ENCODE measurements at regions not wholly inside any gene's neighbourhood (a gene's known extent, or its start where the extent isn't known, plus 50 kb on each side); places are given as distances from the start of the nearest gene placed in this dataset.
A peak's percentile ranks its signal among the peaks of the same experiment; 100 is the strongest.

DNA sequence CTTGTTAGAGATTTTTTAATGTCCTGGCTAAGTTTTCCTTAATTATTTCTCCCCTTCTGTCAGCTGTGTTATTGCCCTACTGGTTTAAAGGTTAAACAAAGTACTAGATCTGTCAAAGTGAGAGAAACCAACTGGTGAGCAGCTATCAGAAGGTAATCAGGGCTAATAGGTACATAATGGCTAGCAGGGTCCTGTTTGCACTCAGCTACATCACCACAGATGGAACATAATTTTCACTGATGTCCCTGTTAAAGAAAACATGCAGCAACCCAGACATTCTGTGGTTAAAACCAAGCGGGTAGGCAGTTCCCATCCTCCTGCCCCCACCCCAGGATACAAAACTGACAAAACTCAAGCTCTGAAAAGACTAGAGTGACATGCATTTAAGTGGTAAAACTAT lies 473.9 kb downstream of the NR2F1-AS1 start:
- DNase-seq (ENCODE audit: low spot score), result no peak

DNA sequence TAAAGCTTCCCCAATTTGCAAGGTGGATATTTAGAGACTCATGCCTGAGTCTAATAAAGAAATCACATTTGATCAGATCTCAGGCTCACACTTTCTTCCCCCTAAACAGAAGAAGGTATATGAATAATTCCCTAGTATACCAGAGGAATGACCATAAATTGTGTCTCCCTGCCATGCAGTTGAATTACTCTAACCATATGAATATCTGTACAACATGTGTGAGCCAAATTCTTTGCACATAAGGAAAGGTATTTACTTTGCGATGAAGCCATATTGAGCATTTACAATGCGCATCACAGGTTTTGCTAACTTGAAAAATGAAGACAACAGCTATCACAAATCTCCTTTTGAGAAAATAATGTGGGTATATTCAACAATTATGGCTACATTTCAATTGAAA lies 479.4 kb downstream of the NR2F1-AS1 start:
- DNase-seq (ENCODE audit: low spot score), result no peak

DNA sequence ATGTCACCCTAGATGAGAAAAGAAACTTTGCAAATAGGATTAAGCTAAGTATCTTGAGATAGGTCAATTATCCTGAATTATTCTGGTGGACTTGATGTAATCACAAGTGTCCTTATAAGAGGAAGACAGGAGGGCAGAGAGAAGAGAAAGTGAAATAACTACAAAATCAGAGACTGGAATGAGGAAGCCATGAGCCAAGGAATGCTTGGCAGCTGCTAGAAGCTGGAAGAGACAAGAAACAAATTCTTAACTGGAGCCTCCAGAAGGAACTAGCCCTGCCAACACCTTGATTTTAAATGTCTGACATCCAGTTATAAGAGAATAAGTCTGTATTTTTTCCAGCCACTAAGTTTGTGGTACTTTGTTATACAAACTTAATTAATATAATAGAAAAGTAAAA lies 480.0 kb downstream of the NR2F1-AS1 start:
- no peak for DNase-seq (ENCODE audit: low spot score)

DNA sequence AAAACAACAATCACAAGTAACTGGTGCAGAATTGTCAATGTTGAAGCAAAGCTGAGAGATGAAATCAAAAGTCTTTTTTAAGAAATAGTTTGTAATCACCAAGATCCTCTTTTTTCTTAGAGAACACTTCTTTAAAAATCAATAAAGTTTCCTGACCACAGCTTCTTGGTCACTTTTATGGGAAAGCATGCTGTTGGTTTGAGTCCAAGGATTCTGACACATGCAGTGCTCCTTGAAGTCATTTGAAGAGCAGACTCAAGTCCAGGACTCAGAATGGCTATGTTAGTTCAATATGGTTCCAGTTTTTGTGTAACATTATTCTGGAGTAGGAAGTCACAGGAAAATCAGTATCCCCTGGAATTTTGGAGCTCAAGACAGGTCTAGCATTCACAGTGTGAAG lies 480.6 kb downstream of the NR2F1-AS1 start:
- no peak for DNase-seq (ENCODE audit: low spot score)

DNA sequence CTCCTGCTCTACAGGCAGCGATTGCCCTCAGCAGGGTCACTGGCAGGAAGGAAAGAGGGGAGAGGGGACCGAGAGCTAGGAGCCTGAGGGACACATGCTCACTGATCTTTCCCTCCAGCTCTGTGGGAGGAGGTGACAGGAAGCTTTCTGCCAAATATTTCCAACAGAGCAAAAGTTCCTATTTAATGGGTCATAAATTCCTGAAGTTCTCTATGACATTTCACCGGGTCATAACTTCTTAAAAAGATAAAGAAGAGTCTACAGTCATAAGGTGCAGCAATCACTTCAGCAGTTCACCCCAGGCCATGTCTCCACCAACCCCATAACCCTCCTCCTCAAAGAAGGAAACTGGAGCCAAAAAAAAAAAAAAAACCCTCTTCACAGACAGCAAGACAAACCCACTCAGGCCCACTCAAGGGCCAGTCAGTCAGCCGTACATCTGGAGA lies 481.1 kb downstream of the NR2F1-AS1 start:
- no peak for DNase-seq (ENCODE audit: low spot score)

DNA sequence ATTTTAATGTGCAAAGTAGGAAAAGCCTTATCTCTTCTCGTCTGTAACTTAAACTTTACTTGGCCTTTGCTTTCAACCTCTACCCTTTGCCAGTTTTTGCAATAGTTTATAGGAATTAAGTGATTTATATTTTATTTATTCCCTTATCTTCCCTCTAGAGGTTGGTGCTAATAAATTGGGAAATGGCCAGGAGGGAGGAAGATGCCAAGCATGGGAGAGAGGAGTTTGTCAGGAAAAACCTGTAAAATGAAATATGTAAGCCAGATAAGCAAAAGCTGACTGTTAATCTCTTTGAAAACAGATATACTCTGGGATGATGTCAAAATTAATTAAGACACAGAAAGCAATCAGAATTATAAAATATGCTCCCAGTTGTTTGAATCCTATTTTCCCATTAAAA lies 484.5 kb downstream of the NR2F1-AS1 start:
- no peak for DNase-seq (ENCODE audit: low spot score)

DNA sequence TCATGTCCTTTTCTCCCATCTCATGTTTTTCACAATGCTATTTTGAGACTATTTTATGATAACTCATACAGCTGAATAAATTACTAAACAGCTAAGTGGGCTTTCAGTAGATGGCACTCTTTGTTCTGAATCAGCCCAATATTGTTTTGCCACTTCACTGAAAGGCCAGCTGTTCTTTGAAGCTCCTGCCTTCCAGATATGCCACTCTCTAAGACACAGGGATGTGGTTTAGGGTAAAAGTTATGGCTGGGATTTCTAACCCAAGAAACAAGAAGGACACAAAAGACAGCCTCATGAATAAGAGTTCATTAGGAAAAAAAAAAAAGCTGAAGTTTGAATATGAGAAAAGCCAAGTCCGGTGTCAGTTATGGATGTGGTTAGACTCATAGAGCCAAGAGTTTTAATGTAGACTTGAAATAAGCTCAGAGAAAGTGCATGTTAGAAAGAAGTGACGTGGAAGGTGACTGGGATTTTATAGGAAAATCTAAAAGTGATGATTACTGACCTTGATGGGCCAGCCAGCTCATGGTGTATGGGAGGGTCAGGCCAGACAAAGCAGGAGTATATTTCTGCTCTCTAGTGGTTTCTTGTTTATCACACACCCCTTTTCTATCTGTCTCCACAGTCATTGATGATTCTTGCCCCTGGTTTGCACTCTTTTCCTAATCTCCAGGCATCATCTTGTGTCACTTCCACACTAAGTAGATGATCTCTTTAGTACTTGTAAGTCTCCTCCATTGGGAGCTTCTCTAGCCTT lies 488.5 kb downstream of the NR2F1-AS1 start:
- no peak for DNase-seq (ENCODE audit: low spot score)

DNA sequence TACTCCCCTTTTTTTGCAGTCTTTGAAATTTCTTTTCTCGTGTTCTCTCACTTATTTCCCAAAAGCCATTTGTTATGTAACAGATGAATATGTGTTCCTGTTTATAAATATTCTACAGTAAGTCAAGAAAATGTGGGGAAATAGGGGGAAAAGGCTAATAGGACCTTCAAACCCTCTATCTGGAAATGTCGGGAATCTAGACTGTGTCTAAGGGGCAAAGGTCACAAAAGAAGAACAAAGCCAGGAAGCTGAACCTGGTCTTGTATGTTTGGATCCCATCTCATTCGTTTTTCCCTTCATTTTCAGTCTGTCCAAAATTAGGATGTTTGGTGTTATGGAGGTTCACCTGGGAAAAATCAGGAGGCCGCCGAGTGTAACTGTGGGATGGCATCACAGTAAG lies 490.3 kb downstream of the NR2F1-AS1 start:
- no peak for DNase-seq (ENCODE audit: low spot score)

DNA sequence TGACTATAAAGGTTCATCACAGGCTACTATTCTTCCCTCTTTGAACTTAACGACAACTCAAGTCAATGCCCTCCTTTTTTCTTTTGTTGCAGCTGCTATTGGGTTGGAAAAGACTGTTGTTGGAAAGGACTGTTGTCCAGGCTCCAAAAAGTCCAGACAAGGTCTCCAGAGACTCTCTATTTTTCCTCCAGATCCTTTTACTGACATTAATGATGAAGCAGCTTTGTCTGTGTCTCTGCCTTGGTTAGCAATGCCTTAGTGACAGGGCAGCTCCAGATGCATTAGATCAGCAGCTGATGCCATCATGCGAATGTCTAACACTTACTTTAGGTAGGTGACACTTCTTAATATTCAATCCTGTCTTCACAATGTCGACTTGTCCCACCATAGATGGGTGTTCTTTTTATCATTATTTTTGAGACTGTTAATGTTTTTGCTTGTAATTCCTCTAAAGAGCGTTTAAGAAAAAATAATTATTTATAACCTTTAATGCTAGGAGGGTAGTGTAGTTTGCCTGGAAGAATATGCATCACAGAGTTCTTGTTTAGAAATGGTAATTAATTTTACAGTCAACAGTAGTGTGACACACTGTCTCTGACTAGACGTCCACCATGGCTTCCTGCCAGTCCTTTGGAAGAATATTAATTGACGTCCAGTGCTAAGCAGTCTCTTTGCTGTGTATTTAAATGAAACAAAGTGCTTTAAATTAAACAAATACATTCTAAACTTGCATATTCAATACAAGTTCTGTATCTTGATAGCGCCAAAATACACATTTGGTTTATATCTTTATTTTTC lies 492.2 kb downstream of the NR2F1-AS1 start:
- no peak for DNase-seq (ENCODE audit: low spot score)

DNA sequence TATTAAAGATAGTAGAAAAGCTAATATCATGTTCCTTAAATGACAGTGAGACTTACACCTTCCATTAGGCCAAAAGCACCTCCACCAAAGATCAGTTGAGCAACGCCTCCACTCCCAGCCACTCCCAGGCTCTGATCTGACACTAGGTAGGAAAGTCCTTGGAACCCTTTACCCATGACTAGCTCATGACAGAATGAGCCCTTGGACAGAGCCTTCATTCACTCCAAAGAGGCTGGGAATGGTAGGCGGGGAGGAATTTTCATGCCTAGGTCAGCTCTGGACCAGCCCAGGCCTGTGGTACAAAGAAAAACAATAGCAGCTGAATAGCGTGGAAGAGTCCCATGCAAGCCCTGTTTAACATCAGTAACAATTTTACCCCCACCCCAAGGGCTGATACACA lies 493.7 kb downstream of the NR2F1-AS1 start:
- no peak for DNase-seq (ENCODE audit: low spot score)

DNA sequence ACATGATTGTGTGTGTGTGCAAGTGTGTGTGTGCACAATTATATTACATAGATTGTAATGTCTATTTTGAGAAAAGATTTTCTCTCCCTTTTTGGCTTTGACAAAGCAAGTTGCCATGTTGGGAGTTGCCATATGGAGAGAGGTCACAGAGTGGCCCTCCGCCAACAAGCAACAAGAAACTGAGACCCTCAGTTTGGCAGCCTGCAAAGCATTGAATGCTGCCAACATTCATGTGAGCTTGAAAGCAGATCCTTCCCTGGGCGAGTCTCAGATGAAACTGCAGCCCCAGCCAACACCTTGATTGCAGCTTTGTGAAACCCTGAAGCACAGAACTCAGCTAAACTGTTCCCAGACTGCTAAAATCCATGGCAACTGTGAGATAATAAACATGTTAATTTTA lies 498.0 kb downstream of the NR2F1-AS1 start:
- no peak for DNase-seq (ENCODE audit: low spot score)

DNA sequence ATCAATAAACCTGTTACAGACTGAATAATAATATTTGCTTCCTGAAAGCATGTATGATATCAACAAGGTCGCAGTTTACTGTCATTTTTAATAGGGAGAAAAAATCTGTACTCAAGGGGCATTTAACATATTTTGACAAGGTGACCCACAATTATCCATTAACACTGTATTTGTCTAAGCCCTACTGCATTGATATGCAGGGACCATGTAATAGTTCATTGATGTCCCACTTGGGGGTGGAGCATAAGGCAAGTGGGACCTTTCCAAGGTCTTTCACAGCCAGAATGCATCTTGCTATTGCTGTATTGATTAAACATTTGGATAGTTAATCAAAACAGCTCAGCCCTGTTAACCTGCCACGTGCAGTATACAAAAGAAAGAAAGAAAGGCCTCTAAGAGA lies 502.0 kb downstream of the NR2F1-AS1 start:
- no peak for DNase-seq (ENCODE audit: low spot score)

DNA sequence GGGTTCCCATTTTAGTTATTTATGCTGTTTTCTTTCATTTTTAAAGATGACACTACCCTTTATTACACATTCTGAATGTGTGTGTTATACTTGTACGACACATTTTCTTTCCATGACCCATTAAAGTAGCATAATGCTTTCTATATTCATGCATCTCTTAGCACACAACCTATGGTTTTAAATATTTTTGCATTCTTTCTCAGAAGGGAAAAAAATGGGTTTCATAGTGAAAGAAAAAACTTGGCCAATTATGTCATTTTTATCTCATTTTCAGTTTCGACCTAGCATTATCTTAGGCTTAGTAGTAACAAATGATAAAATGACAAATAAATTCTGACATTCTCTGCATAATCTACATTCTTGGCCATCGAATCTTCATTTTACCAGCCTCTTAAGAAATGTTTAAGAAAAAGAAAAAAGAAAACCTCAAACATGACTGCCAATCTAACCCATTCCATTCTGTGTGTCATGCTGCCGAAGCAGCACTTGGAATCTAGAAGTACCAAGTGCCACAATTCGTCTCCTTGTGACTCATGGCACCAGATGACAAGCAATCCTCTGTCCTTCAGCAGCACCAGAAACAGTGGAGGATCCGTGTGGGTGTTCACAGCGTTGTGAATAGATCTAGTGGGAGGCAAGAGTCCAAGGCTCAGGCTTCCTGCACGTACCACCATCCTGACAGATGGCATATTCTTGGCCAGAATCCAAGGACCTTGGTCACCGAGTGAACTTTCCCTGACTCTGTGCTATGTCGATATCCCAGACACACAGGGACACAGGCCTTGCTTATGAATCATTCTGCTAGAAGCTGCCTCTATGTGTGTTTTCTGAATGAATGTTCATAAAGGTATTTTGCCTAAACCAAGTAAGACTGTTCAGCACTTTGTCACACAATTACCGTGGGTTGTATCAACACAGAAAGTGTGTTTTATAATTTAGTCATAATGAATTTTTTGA lies 502.7 kb downstream of the NR2F1-AS1 start:
- DNase-seq (ENCODE audit: low spot score), result no peak

DNA sequence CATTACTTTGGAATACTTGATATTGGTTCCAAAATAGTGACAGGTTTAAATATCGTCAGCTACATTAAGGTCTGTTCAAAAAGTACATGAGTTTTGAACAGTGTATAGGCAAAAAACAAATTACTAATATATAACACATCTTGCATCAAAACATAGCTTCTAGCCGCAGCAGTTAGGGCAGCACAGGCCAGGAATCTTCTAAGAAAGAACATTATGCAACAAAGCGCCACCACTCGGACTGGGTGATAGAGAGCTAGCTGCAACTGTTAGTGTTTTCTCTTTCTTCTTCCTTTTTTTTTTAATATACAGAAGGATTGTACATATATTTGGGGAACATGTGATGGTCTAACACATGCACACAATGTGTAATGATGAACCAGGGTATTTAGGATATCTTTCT lies 504.5 kb downstream of the NR2F1-AS1 start:
- no peak for DNase-seq (ENCODE audit: low spot score)

DNA sequence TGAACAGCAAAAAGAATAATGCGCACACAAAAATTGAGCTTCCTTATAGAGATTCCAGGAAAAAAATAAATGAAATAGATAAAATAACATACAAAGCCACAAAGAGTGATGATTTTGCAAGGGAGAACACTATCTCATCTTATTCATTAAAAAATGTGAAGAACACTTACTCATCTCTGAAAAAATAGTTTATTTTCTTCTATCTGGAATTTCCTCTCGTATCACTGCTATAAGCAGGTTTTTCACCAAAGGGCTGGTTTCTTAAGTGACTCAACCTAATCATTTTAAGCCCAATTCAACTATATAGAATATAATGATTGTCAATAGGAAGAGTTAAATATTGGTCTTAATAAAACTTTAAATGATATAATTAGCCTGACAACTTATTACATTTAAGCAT lies 504.9 kb downstream of the NR2F1-AS1 start:
- DNase-seq (ENCODE audit: low spot score), result no peak

DNA sequence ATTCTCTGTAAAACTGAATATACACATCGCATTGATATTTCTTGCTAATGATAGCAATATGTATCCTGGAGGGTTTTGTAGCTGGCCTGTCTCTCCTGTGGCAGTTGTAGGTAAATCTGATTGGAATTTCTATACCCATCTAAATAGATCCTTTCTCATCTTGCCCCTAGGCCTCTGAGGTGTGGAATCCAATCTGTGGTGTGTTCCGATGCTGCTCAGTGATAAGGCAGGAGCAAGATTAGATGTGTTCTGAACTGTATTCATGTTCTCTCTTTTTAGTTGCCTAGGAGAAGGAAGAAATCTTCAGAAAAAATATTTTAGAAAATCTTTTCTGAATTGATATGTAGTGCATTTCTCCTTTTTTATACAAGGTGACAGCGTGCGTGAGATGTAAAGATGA lies 507.5 kb downstream of the NR2F1-AS1 start:
- no peak for DNase-seq (ENCODE audit: low spot score)

DNA sequence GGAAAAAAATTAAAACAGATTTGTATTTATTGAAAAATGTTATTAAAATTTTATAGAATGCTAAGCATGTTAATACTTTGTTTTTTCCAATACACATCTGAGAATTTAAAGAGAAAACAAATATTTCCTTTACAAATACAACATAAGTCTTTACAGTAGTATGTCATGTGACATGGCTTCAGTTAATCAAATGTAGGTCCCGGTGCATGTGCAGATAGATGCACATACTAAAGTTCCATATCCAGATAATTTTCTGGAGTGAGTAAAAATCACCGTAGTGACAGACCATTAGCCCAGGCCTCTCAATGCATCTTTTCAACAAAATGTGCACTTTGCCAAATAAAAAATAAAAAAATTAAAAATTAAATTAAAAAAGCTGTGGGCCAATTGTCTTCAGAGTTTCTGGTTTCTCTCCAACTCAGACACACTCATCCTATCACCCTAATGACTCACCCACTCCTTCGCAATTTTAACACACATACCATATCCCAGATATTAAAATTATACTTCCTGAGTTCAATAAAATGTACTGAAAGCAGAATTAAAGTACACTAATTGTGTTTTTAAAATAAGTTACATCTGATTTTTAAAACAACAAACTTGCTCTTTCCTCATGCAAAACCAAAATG lies 508.1 kb downstream of the NR2F1-AS1 start:
- DNase-seq (ENCODE audit: low spot score), result no peak

DNA sequence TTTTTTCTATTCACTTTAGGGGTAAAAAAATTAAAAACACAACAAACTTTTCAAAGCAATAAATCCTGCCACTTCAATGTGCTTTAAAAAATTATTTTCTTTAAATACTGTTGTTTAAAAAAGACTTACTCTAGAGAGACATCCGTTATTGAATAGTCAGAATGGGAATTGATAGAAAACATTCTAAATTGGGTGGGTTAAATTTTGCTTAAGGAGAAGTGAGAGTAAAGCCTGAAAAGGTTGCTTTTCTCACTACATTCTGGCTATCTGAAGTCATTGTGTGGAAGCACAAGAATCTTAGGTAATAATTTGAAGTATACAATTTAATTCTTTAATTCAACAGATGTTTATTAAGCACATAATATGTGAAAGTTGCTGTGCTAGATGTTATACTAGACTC lies 509.3 kb downstream of the NR2F1-AS1 start:
- DNase-seq (ENCODE audit: low spot score), result no peak

DNA sequence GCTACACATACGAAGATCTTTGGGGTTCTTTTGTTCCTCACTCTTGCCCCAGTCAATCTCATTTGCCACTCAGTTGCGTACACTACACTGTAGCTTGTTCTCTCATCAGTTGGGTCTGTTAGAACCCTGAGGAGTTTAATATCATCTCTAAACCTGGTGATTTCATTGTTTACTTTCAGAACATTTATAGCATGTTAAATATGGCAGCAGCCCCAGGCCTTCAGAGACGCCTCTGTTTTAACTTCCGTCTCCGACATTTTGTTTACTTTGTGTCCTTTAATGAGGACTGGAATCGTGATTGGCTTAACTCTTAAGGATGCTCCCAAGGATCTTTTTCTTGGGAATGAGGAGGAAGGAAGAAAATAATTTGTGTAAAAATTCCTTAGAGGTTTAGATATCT lies 510.1 kb downstream of the NR2F1-AS1 start:
- DNase-seq (ENCODE audit: low spot score), result no peak

DNA sequence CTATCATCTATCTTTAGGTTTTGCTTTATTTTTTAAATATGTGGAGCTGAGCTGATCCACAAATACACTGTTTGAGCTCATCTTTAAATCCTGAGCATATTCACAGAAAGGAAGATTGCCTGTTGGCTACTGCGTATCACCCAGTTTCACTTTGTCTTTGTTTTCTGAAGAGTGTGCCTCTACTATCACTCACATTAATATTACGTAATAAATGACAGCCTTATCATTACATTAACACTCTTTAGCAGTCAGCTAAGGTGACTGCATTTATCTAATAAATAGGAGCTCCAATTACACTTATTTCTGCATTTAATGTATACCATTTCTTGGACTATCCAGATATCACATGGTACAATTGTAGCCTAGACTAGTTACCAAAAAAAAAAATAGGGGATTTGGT lies 511.7 kb downstream of the NR2F1-AS1 start:
- DNase-seq (ENCODE audit: low spot score), result no peak

DNA sequence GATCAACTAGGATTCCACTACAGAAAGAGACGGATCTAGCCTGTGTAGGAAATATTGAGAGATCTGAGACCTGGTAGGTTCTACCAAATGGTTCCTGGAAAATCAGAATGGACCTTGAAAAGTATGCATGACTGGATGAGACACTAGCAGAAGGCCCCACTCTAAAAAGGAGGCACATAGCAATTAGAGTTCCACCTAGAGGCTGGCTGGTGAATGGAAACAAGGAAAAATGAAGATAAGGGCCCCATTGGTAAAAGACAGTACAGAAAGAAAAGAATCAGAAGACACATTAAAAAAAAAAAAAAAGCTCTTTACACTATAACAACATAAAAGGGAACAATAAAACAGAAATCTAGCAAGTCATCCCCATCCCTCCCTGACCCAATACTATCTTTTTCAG lies 518.5 kb downstream of the NR2F1-AS1 start:
- DNase-seq (ENCODE audit: low spot score), result peak; percentile 49

DNA sequence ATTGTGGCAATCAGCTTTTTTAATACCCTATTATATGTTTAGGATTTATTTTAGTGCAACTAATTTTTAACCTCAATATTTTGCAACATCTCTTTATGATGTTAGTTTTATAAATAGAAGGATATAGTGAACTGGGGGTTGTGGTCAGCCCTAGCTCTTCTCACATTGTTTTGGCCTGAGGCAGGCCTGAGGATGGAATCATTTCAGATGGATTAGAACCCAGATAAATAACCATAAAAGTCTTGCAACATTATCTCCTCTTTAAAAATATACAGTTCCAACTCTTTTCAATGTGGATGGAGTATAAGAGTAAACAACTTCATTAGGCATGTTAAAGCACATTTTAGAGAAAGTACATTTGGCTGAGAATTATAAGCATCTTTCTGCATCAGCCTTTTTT lies 522.7 kb downstream of the NR2F1-AS1 start:
- no peak for DNase-seq (ENCODE audit: low spot score)
